GM21619 (cell line): ENCODE measurements at regions not wholly inside any gene's neighbourhood (a gene's known extent, or its start where the extent isn't known, plus 50 kb on each side); places are given as distances from the start of the nearest gene placed in this dataset.
A peak's percentile ranks its signal among the peaks of the same experiment; 100 is the strongest.
"Not testable (repeated sequence)": the region's sequence is repeated elsewhere in the genome, so short reads cannot be mapped to it uniquely, and the experiment has no call there.

ENCODE experiments used
- ATAC-seq: cut with Tn5 transposase; IDR thresholded peaks from one replicate; pipeline ENCODE4 v1.9.1; 2021; ENCODE audit not compliant: unreplicated experiment

DNA sequence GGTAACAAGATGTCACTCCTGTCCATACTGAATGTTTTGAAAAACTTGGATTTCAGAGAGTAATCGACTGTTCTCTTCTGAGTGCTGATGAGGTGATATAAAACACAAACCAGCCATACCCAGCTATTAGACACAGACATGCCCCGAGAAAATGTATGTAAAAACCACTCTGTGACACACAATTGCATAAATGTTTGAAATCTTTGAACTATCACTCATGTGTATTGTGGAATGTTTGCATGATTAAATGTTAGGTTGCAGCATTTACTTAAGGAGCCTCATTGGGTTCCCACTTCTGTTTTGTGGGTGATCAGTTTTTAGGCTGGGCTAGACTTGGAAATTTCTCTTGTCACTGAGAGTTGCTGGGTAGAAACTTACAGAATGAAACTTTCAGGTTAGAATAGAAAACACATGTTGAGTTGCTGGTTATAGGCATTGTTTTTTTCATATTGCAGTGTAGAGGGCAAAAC lies 270.4 kb upstream of the B3GALT2 start:
- peak; percentile 56 for ATAC-seq

GRCh38 chr1:193451606-193452005 lies 265.2 kb upstream of the B3GALT2 start:
- no peak for ATAC-seq

- ATAC-seq: no peak
These were observed 264.6 kb upstream of the B3GALT2 start for GRCh38 chr1:193451001-193451400.

DNA sequence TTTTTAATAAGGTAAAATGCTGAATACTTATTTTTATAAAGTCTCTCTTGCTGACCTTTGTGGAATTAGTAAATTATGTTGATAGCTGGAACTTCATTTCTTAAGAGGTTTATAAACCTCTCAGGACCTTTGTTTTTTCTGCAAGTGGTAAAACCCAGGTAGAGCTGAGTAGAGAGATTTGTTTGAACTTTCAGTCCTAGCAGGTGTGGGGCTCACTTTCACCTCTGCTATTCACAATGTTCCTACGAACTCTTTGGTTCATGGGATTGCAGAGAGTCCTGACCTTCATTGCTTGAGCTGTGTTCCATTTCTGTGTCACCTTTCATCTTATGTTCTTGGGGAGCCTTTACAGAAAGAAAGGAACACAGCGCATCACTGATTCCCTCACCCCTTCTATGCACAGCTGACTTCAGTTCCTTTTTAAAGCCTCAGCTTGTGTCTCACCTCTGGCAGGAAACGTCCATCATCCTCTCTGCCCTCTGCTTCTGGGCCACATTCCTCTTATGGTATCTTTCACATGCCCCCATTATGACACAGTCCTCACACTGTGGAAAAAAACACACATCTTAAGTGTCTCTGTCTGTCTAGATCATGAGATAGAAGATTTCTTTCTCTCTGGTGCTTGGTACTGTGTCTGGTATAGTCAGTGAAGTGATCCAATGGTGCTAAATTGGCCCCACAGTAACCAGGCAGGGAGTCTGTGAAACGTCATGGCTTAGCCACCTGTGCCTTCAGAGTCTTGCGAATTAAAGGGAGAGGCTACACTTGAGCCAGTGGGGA lies 262.5 kb upstream of the B3GALT2 start:
- ATAC-seq: peak; percentile 93

DNA sequence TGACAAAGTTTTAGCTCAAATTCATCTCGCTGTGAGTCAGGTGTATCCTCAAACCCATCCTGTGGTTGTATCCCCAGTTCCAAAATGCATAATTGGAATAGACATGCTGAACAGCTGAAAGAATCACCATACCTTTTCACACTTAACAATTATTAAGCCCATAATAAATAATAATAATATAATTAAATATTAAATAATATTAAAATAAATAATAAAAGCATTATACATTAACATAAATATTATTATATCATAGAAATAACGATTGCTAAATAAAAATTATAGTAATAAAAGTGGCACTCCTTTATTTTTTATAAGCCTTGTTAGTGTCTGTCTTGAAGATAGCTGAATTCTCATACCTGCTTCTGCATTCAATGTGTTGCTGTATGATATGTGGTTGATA lies 257.5 kb upstream of the B3GALT2 start:
- ATAC-seq: no peak

DNA sequence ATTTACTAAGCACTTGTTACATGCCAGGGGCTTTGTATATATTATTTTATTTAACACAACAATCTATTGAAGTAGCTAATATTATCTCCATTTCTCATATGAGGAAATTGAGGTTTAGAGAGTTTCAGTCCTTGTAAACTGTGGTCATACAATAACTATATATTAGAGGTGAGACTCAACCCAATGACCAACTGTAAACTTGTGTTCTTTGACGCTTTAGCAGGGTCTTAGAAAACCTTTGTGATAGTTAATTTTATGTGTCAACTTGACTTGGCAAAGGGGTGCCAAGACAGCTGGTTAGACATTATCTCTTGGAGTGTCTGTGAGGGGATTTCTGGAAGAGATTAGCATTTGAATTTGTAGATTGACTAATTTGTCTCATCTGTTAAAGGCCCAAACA lies 252.4 kb upstream of the B3GALT2 start:
- peak; percentile 66 for ATAC-seq

GRCh38 chr1:193438312-193438711 lies 251.9 kb upstream of the B3GALT2 start:
- ATAC-seq: no peak

DNA sequence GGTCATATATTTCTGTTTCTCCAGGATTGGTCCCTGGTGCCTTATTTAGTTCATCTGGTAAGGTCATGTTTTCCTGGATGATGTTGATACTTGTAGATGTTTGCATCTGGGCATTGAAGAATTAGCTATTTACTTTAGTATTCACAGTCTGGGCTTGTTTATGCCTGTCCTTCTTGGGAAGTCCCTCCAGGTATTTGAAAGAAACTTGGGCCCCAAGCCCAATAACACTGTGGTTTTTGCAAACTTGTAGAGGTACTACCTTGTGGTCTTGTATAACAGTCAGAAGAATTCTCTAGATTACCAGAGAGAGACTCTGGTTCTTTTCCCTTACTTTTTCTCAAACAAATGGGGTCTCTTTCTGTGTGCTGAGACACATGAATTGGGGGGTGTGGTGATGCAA lies 251.4 kb upstream of the B3GALT2 start:
- peak; percentile 92 for ATAC-seq

DNA sequence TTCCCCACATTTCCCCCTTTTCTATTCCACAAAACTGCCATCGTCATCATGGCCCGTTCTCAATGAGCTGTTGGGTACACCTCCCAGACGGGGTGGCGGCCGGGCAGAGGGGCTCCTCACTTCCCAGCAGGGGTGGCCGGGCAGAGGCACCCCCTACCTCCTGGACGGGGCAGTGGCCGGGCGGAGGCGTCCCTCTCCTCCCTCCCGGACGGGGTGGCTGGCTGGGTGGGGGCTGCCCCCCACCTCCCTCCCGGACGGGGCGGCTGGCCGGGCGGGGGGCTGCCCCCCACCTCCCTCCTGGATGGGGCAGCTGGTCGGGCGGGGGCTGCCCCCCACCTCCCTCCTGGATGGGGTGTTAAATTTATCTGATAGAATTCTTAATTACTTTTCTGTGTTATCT lies 250.9 kb upstream of the B3GALT2 start:
- not testable (repeated sequence) for ATAC-seq

- ATAC-seq: no peak
These were observed 249.4 kb upstream of the B3GALT2 start for GRCh38 chr1:193435781-193436180.

DNA sequence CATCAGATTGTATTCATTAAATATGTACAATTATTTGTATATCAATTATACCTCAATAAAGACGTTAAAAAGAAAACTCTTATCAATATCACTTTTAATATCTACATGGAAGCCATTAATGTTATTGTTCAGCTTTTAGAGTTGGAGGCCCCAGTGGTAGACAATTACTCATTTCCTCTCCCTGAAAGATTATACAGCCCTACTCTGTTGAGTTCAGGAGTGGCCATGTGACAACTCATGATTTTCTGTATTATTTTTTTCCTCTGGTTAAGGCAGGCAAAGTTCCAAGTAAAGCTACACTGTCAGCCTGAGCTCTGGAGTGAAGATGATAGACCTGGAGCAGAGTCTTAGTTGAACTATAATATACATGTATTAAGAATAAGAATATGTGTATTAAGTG lies 247.9 kb upstream of the B3GALT2 start:
- ATAC-seq: no peak

- no peak for ATAC-seq
These were observed 247.2 kb upstream of the B3GALT2 start for GRCh38 chr1:193433599-193433998.

DNA sequence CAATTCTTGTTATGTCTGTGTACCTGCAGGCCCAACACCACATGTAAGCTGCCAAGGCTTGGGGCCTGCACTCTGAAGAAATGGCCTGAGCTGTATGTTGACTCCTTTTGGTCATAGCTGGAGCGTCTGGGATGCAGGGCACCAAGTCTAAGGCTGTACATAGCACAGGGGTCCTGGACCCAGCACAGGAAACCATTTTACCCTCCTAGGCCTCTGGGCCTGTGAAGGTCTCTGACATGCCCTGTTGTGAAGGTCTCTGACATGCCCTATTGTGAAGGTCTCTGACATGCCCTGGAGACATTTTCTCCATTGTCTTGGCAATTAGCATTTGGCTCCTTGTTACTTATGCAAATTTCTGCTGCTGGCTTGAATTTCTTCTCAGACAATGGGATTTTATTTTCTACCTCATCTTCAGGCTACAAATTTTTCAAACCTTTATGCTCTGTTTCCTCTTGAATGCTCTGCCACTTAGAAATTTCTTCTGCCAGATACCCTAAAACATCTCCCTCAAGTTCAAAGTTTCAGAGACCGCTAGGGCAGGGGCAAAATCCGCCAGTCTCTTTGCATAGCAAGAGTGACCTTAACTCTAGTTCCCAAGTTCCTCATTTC lies 246.7 kb upstream of the B3GALT2 start:
- ATAC-seq: no peak

DNA sequence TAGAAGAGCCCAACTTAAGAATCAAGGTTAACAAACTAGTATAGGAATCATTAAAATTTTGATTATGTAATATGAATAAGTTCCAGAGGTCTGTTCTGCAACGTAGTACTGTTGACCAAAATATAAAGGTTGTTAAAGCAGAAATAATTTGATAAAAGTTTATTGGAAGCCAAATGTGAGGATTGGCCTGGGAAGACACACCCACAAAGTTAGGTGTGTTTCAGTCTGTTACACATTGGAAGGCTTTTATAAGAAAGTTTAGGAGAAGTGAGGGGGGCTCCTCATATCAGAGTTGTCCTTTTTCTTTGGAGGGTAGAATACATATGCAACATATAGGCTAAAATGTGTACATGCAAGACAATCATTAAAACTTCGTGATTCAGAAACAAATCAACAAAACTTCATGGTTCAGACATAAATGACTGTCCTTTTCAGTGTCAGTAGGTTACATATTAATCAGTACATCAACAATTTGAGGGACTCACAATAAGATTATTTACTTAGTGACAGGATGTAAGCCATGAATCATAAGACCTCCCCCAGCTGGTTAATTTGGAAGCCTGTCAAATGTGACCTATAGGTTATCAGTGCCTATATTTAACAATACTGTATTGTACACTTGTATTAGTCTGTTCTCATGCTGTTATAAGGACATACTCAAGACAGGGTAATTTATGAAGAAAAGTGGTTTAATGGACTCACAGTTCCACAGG lies 245.0 kb upstream of the B3GALT2 start:
- ATAC-seq: no peak

- ATAC-seq: no peak
These were observed 241.1 kb upstream of the B3GALT2 start for GRCh38 chr1:193427524-193427923.

DNA sequence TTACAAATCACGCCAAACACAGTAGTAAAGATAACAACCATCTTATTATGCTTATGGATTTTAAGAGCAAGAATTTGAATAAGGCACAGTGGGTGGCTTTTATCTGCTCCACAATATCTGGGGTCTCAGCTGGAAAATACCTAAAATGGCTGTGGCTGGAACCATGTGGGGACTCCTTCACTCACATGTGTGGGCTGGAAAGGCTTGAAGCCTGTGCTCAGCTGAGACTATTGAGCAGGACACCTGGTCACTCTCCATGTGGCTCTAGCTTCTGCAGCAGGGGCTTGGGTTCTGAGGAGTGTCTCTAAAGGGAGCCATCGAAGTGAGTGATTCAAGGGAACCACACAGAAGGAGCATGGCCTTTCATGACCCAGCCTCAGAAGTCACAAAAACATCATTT lies 239.6 kb upstream of the B3GALT2 start:
- no peak for ATAC-seq

DNA sequence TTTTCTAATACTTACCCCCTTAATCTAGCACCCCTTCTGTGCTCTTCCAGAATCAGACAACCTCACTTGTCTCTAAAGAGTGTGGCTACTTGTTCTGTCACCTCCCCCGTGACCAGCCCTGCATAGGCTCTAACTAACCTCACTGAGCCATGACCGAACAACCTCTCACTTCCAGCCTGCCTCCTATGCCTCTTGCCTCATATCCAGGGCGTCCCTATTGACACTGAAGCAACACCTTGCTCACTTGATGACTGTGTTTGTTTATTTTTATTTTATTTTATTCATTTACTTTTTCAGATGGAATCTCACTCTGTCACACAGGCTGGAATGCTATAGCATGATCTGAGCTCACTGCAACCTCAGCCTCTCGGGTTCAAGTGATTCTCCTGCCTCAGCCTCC lies 235.1 kb upstream of the B3GALT2 start:
- ATAC-seq: no peak

DNA sequence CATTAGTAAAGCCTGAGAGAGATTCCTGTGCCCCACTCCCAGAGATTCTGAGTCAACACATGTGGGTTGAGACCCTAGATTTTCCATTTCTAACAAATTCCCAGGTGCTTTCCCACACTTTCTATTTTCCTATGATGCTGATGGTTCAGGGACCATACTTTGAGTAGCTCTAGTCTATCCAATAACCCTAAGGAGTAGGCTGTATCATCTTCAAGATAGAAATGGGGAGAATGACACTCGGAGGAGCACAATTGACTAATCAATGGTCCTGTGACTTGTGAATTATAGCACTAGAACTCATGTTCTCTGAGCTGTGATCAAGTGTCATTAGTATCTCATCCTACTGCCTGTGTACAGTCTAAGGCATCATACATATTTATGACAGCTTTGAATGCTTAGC lies 232.9 kb upstream of the B3GALT2 start:
- ATAC-seq: no peak

- ATAC-seq: no peak
These were observed 232.3 kb upstream of the B3GALT2 start for GRCh38 chr1:193418745-193419058.

GRCh38 chr1:193417945-193418744 lies 231.7 kb upstream of the B3GALT2 start:
- ATAC-seq: peak; percentile 77

DNA sequence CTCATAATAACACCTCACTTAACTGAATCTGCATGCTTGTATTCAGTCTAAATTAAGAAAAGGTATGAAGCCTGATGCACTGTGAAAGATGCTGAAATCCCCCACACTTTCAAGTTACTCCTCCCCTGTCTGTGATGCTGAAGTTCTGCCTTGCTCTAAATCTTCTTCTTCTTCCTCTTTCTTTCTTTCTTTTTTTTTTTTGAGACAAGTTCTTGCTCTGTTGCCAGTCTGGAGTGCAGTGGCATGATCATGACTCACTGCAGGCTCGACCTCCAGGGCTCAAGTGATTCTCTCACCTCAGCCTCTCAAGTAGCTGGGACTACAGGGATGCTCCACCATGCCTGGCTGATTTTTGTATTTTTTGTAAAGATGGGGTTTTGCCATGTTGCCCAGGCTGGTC lies 231.0 kb upstream of the B3GALT2 start:
- no peak for ATAC-seq
